ENCODE measurements at regions not wholly inside any gene's neighbourhood (a gene's known extent, or its start where the extent isn't known, plus 50 kb on each side); places are given as distances from the start of the nearest gene placed in this dataset.

DNA sequence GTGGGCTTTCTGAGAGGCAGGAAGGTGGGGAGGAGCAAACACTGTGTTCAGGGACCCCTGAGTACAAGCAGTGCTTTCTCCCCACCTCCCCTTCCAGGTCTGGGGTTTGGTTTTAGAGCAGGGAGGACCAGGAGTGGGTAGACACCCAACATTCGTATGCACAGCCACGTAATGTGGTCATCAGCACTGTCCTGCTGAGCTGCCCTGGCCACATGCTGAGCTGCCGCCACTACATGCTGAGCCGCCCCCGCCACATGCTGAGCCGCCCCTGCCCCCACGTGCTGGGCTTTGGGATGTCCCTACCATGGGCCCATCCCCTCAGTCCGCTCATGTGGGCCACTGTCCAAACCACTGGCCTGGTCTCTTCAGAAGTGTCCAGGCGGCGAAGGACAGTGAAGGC is 214.9 kb upstream of the CST7 start:
- Mint-ChIP-seq H3K27ac (no peak overlapping the region), H3K9me3 (no peaks in the 10 kb centered on the region), H3K4me3 (no peak overlapping the region), H3K27me3 (no peaks in the 10 kb centered on the region), H3K4me1 (peaks cover 4% of the 10 kb centered on the region), H3K36me3 (no peaks in the 10 kb centered on the region)
- no peak for ATAC-seq

GRCh38 chr20:24735263-24735662 is 213.8 kb upstream of the CST7 start:
- no peak for ATAC-seq
- Mint-ChIP-seq H3K4me1 (peaks cover 10% of the 10 kb centered on the region), H3K9me3 (no peaks in the 10 kb centered on the region), H3K4me3 (no peak overlapping the region), H3K27me3 (no peaks in the 10 kb centered on the region), H3K27ac (no peak overlapping the region), H3K36me3 (no peaks in the 10 kb centered on the region)

GRCh38 chr20:24736131-24736843 is 212.8 kb upstream of the CST7 start:
- no peaks in the 10 kb centered on the region for H3K36me3 Mint-ChIP-seq

DNA sequence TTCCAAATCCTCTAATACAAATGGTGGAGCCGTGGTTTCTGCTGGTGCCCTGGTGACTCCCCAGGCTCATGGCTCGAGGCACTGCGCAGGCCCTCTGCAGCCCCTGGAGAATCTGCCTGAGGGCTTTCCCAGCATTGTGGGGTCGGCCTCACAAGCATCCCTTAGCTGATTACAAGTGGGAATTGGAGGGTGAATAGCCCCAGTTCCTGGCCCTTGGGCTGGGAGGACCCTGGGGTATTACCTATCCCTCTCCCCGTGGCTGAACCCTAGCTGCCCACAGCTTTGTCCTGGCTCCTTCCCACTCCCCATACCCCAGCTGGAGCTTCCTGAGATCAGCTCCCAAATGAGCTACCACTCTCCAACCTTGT is 212.2 kb upstream of the CST7 start:
- Mint-ChIP-seq H3K9me3 (no peaks in the 10 kb centered on the region), H3K27me3 (no peaks in the 10 kb centered on the region), H3K4me1 (peaks cover 10% of the 10 kb centered on the region), H3K36me3 (no peaks in the 10 kb centered on the region), H3K4me3 (no peak overlapping the region), H3K27ac (no peak overlapping the region)
- no peak for ATAC-seq

More at GRCh38 chr20:24736131-24736843, 212.8 kb upstream of the CST7 start:
- H3K4me1 Mint-ChIP-seq = peaks cover 10% of the 10 kb centered on the region
- ATAC-seq = no peak
- no peaks in the 10 kb centered on the region for H3K9me3 Mint-ChIP-seq
- H3K27ac Mint-ChIP-seq = no peak overlapping the region
- no peak overlapping the region for H3K4me3 Mint-ChIP-seq
- H3K27me3 Mint-ChIP-seq = no peaks in the 10 kb centered on the region

- H3K4me3 Mint-ChIP-seq = no peak overlapping the region
- H3K36me3 Mint-ChIP-seq = no peaks in the 10 kb centered on the region
- peaks cover 10% of the 10 kb centered on the region for H3K4me1 Mint-ChIP-seq
- H3K27me3 Mint-ChIP-seq = no peaks in the 10 kb centered on the region
- no peaks in the 10 kb centered on the region for H3K9me3 Mint-ChIP-seq
- H3K27ac Mint-ChIP-seq = no peak overlapping the region
- ATAC-seq = no peak
Observed at GRCh38 chr20:24737212-24737850, 211.7 kb upstream of the CST7 start.

DNA sequence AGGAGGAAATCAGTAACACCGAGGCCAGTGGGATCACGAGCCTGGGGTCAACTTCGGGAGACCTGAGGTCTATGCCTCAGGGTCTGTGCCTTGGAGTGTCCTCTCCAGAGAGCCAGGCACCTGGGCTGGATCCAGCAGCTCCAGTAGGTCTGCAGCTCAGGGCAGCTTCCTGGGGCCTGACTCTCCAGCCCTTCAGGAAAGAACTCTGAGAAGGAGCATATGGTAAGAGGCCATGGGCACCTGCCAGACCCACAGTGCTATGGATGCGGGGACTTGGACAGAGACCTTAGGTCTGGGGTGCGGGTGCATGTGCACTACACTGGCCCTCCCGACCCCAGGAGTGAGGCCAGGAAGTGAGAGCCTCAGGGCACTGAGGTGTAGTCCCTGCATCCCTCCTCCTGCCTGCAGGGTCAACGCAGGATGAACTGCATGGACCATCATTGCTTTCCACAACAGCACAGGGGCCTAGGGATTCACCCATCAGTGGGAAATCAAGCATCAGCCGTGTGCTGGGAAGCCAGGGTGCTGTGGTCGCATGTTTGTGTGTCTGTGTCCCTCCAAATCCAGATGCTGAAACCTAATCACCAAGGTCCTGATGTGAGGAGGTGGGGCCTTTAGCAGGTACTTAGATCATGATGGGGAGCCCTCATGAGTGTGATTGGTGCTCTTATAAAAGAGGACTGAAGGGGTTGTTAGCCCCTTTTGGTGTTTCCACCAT is 210.9 kb upstream of the CST7 start:
- Mint-ChIP-seq H3K27ac (no peak overlapping the region), H3K36me3 (no peaks in the 10 kb centered on the region), H3K9me3 (no peaks in the 10 kb centered on the region), H3K27me3 (no peaks in the 10 kb centered on the region), H3K4me1 (peaks cover 10% of the 10 kb centered on the region), H3K4me3 (no peak overlapping the region)
- no peak for ATAC-seq

- H3K4me1 Mint-ChIP-seq = peaks cover 10% of the 10 kb centered on the region
- no peaks in the 10 kb centered on the region for H3K27me3 Mint-ChIP-seq
- no peak for ATAC-seq
- H3K36me3 Mint-ChIP-seq = no peaks in the 10 kb centered on the region
- no peaks in the 10 kb centered on the region for H3K9me3 Mint-ChIP-seq
- peak overlapping the region; percentile 50 for H3K27ac Mint-ChIP-seq
- H3K4me3 Mint-ChIP-seq = peak overlapping the region; percentile 30
Observed at GRCh38 chr20:24738981-24739633, 210.0 kb upstream of the CST7 start.

DNA sequence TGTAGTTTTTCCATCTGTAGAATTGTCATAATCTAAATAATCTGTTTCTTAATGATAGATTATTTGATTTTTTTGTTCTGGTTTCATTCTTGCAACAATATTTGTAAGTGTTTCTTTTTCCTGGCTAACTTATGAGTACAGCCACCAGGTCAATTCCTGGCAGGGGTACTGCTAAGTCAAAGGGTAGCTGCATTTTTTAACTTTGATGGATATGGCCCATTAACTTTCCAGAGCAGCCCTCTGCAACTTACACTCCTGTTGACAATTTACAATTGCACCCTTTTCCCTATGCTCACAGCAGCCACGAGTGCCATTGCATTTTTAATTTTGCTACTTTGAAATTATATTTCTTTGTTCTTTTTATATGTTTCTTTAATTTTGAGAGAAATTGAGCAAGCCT is 209.3 kb upstream of the CST7 start:
- no peak overlapping the region for H3K4me3 Mint-ChIP-seq
- peak overlapping the region; percentile 50 for H3K27ac Mint-ChIP-seq
- ATAC-seq = no peak
- H3K36me3 Mint-ChIP-seq = no peaks in the 10 kb centered on the region
- H3K27me3 Mint-ChIP-seq = no peaks in the 10 kb centered on the region
- H3K4me1 Mint-ChIP-seq = peaks cover 10% of the 10 kb centered on the region
- H3K9me3 Mint-ChIP-seq = no peaks in the 10 kb centered on the region

DNA sequence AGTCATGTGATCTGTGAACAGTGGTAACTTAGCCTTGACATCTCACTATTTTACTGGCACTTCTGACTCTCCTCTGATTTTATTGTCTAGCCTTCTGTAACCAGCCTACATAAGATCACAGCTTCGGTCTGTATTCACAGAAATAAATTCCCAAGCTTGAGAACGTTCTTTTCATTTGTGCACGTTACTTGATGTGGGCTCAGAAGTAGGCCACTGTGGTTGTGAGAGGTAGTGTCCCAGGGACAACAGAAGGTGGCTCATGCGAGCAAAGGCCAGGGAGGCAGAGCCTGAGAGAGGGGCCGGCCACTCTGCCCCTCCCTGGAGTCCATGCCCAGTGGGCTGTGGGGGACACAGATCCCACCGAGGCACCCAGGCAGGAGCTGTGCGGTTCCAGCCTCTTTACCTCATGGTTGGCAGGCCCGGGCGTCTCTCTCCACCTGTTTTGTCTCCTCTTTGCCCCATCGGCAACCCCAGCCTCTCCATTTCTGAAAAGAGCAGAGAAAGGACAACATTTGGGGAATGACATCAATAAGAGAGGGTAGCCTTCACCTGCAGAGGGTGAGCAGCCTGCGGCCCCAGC is 207.5 kb upstream of the CST7 start:
- Mint-ChIP-seq H3K36me3 (no peaks in the 10 kb centered on the region), H3K4me1 (peaks cover 15% of the 10 kb centered on the region), H3K4me3 (no peak overlapping the region), H3K9me3 (no peaks in the 10 kb centered on the region), H3K27ac (no peak overlapping the region), H3K27me3 (no peaks in the 10 kb centered on the region)
- ATAC-seq = no peak

- peaks cover 15% of the 10 kb centered on the region for H3K4me1 Mint-ChIP-seq
- H3K36me3 Mint-ChIP-seq = no peaks in the 10 kb centered on the region
- no peaks in the 10 kb centered on the region for H3K9me3 Mint-ChIP-seq
- no peaks in the 10 kb centered on the region for H3K27me3 Mint-ChIP-seq
- no peak overlapping the region for H3K4me3 Mint-ChIP-seq
- ATAC-seq = no peak
- no peak overlapping the region for H3K27ac Mint-ChIP-seq
Observed at GRCh38 chr20:24742436-24742835, 206.6 kb upstream of the CST7 start.

- H3K27ac Mint-ChIP-seq = no peak overlapping the region
- no peaks in the 10 kb centered on the region for H3K27me3 Mint-ChIP-seq
- no peaks in the 10 kb centered on the region for H3K9me3 Mint-ChIP-seq
- no peaks in the 10 kb centered on the region for H3K36me3 Mint-ChIP-seq
- no peak for ATAC-seq
- no peak overlapping the region for H3K4me3 Mint-ChIP-seq
- H3K4me1 Mint-ChIP-seq = peaks cover 15% of the 10 kb centered on the region
Observed at GRCh38 chr20:24742989-24743388, 206.1 kb upstream of the CST7 start.

GRCh38 chr20:24743641-24744040 is 205.4 kb upstream of the CST7 start:
- Mint-ChIP-seq H3K4me3 (no peak overlapping the region), H3K27me3 (peaks cover 2% of the 10 kb centered on the region), H3K4me1 (peaks cover 15% of the 10 kb centered on the region), H3K27ac (no peak overlapping the region), H3K9me3 (no peaks in the 10 kb centered on the region), H3K36me3 (no peaks in the 10 kb centered on the region)
- ATAC-seq = no peak

DNA sequence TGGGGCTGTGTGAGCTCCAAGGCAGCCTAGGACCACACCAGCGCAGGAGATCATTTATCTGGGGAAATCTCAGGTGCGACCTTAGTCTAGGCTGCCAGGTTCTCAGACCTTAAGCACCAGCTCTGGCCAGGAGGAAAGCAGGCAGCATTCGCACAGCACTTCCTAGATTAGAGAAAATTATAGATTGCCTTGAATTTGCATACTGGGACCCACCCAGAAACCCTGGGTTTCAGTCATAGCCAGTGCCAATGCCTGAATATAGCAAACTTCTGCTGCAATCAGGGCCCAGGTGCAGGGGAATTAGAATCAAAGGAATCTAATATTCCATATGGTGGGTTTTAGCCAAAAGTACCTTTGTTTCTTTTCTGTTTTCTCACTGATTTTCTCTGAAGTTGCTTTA is 204.3 kb upstream of the CST7 start:
- H3K4me1 Mint-ChIP-seq = peaks cover 5% of the 10 kb centered on the region
- H3K4me3 Mint-ChIP-seq = no peak overlapping the region
- H3K9me3 Mint-ChIP-seq = no peaks in the 10 kb centered on the region
- peaks cover 8% of the 10 kb centered on the region for H3K27me3 Mint-ChIP-seq
- no peak for ATAC-seq
- H3K27ac Mint-ChIP-seq = no peak overlapping the region
- H3K36me3 Mint-ChIP-seq = no peaks in the 10 kb centered on the region

DNA sequence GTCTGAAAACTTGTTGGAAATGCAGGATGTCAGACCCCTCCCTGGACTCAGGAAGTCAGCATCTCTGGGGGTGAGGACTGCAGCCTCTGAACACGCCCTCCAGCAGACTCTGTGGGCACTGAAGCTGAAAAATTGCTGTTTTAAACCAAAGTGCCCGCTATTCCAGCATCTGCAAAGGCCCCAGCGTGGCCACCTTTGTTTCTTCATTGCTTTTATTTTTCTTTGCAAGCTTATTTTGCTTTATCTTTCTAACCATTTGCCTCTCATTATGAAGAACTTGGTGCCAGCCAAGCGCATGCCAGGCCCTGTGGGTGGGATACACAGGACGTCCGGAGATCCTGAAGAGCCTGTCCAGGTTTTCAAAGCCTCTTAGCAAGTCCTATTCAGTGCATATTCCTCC is 203.9 kb upstream of the CST7 start:
- ATAC-seq = no peak
- no peak overlapping the region for H3K4me3 Mint-ChIP-seq
- H3K27me3 Mint-ChIP-seq = peaks cover 8% of the 10 kb centered on the region
- peaks cover 5% of the 10 kb centered on the region for H3K4me1 Mint-ChIP-seq
- no peaks in the 10 kb centered on the region for H3K9me3 Mint-ChIP-seq
- no peaks in the 10 kb centered on the region for H3K36me3 Mint-ChIP-seq
- no peak overlapping the region for H3K27ac Mint-ChIP-seq

DNA sequence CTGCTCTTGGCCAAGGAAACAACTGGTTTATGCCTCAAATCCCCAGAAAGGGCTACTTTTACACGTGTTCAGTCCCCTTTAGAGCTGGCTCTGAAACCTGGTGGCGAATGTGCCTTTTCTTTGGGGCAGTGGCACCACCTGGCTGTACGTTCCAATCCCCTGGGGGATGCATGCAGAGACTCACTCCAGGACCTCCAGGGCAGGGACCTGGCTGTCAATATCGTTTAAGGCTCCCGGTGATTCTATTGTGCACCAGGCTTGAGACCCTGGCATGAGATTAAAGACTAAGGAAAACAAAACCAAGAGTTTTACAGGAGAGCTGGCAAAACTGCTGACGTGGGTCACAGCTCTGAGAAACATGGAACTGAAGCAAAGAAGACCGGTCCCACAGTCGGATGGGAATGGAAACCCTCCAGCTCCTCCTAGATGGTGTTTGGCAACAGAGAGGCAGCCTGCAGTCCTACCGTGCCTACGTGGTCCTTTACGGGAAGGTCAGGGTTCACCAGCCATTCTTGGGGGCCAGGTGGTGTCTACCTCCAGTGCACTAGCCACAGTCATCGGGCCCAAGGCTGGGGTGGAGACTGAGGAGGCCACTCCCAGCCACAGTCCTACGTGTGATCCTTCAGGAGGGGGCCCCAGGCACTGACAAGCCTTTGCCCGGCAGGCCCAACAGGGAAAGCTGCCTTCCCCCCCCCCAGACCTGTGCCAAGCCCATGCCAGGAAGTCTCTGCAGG is 203.3 kb upstream of the CST7 start:
- no peaks in the 10 kb centered on the region for H3K9me3 Mint-ChIP-seq
- no peak overlapping the region for H3K27ac Mint-ChIP-seq
- H3K27me3 Mint-ChIP-seq = peaks cover 8% of the 10 kb centered on the region
- ATAC-seq = no peak
- H3K4me3 Mint-ChIP-seq = no peak overlapping the region
- H3K4me1 Mint-ChIP-seq = peaks cover 5% of the 10 kb centered on the region
- no peaks in the 10 kb centered on the region for H3K36me3 Mint-ChIP-seq

Measured in stimulated activated memory B cell treated with anti-CD40 and anti-IgM and Interleukin-4, amounts not matched to agents 10 μg/mL and 1 μg/mL and 100 μg/mL, for 72 hours (primary cell).